Neural cell (in vitro differentiated cells): ENCODE measurements at regions not wholly inside any gene's neighbourhood (a gene's known extent, or its start where the extent isn't known, plus 50 kb on each side); places are given as distances from the start of the nearest gene placed in this dataset.

Experiments
- H2AFZ ChIP-seq: fragments of 200-600, 300-800 bp; sonication (generic), shearing (Covaris generic); 2 replicates; pipeline ENCODE4 v1.6.0; 2014; ENCODE audit warnings: low read depth, mild to moderate bottlenecking, antibody characterized with exemption, low read length, moderate library complexity
- H3F3A ChIP-seq: fragments of 200-600 bp; shearing (Covaris generic); 2 replicates; pipeline ENCODE4 v1.6.1; 2016; ENCODE audit warnings: mild to moderate bottlenecking, moderate library complexity, mixed read lengths, antibody characterized with exemption, low read length; ENCODE audit not compliant: insufficient read depth, poor library complexity, severe bottlenecking
- H3K27ac ChIP-seq: fragments of 200-600, 300-800 bp; sonication (generic), shearing (Covaris generic); 2 replicates; pipeline ENCODE4 v1.5.1; 2014; ENCODE audit warnings: mild to moderate bottlenecking, low read length, moderate library complexity
- H3K27me3 ChIP-seq: fragments of 300-800, 200-600 bp; sonication (generic), shearing (Covaris generic); 2 replicates; pipeline ENCODE4 v1.6.0; 2014; ENCODE audit warnings: mild to moderate bottlenecking, low read depth, low read length, moderate library complexity; ENCODE audit not compliant: insufficient read depth
- H3K36me3 ChIP-seq: fragments of 300-800, 200-600 bp; sonication (generic), shearing (Covaris generic); 2 replicates; pipeline ENCODE4 v1.5.1; 2014; ENCODE audit warnings: mild to moderate bottlenecking, antibody characterized with exemption, low read length, moderate library complexity; ENCODE audit not compliant: insufficient read depth
- H3K4me2 ChIP-seq: fragments of 300-800, 200-600 bp; sonication (generic), shearing (Covaris generic); 2 replicates; pipeline ENCODE4 v1.6.0; 2014; ENCODE audit warnings: mild to moderate bottlenecking, low read length
- H3K4me3 ChIP-seq: fragments of 300-800, 200-600 bp; sonication (generic), shearing (Covaris generic); 2 replicates; pipeline ENCODE4 v1.5.1; 2014; ENCODE audit warnings: mild to moderate bottlenecking, low read length, moderate library complexity
- H3K79me2 ChIP-seq: fragments of 200-600 bp; shearing (Covaris generic); replicated peaks from 2 replicates; pipeline ENCODE4 v1.6.0; 2014; ENCODE audit warnings: mild to moderate bottlenecking, low read length, moderate library complexity; ENCODE audit not compliant: insufficient read depth
- H3K9ac ChIP-seq: fragments of 300-800, 200-600 bp; sonication (generic), shearing (Covaris generic); 2 replicates; pipeline ENCODE4 v1.6.1; 2016; ENCODE audit warnings: mild to moderate bottlenecking, low read length, mixed read lengths
- H3K9me2 ChIP-seq: fragments of 200-600 bp; shearing (Covaris generic); 2 replicates; pipeline ENCODE4 v1.6.1; 2016; ENCODE audit warnings: mild to moderate bottlenecking, low read length, mixed read lengths; ENCODE audit not compliant: insufficient read depth
- H3K9me3 ChIP-seq: fragments of 200-600, 300-800 bp; sonication (generic), shearing (Covaris generic); 2 replicates; pipeline ENCODE4 v1.6.1; 2016; ENCODE audit warnings: mild to moderate bottlenecking, mixed run types, low read length, moderate library complexity, mixed read lengths
- H4K20me1 ChIP-seq: fragments of 200-600 bp; shearing (Covaris generic); 2 replicates; pipeline ENCODE4 v1.6.1; 2016; ENCODE audit warnings: mild to moderate bottlenecking, mixed run types; ENCODE audit not compliant: insufficient read depth
- CTCF ChIP-seq: fragments of 450-650 bp; IDR thresholded peaks from 2 replicates; pipeline ENCODE4 v1.5.1; 2014; ENCODE audit warnings: antibody characterized with exemption, mild to moderate bottlenecking, moderate library complexity; ENCODE audit not compliant: poor library complexity, severe bottlenecking
- EP300 ChIP-seq: fragments of 450-650 bp; conservative IDR thresholded peaks from 2 replicates; pipeline ENCODE4 v1.6.1; 2014; ENCODE audit warnings: antibody characterized with exemption, mild to moderate bottlenecking, moderate library complexity; ENCODE audit not compliant: poor library complexity, severe bottlenecking
- EZH2 ChIP-seq: fragments of 200-600, 300-800 bp; shearing (Covaris generic), sonication (generic); IDR thresholded peaks from 2 replicates; pipeline ENCODE4 v1.6.1; 2014; ENCODE audit warnings: antibody characterized with exemption, low read length, borderline replicate concordance, mild to moderate bottlenecking; ENCODE audit not compliant: insufficient read depth, poor library complexity, severe bottlenecking
- MXI1 ChIP-seq: fragments of 450-650 bp; conservative IDR thresholded peaks from 2 replicates; pipeline ENCODE4 v1.6.1; 2014; ENCODE audit warnings: antibody characterized with exemption, mild to moderate bottlenecking; ENCODE audit not compliant: poor library complexity, severe bottlenecking
- POLR2AphosphoS5 ChIP-seq: IDR thresholded peaks from 2 replicates; pipeline ENCODE4 v1.6.1; 2012
- RAD21 ChIP-seq: fragments of 450-650 bp; conservative IDR thresholded peaks from 2 replicates; pipeline ENCODE4 v1.6.1; 2014; ENCODE audit warnings: antibody characterized with exemption, mild to moderate bottlenecking, moderate library complexity
- SMC3 ChIP-seq: fragments of 450-650 bp; conservative IDR thresholded peaks from 2 replicates; pipeline ENCODE4 v1.6.1; 2014; ENCODE audit warnings: antibody characterized with exemption, mild to moderate bottlenecking, moderate library complexity; ENCODE audit not compliant: poor library complexity
- TAF1 ChIP-seq: IDR thresholded peaks from 2 replicates; pipeline ENCODE4 v1.6.1; 2012; ENCODE audit warnings: low read depth
- TF ChIP-seq, protein P1 (sequence below): IDR thresholded peaks from 2 replicates; pipeline ENCODE4 v1.6.1; 2012; ENCODE audit warnings: borderline replicate concordance

- Histone ChIP-seq H3K4me3 (no peak overlapping the region), H3K4me2 (no peak overlapping the region), H3K9me2 (no peaks in the 10 kb centered on the region), H3F3A (no peaks in the 10 kb centered on the region), H3K79me2 (no peaks in the 10 kb centered on the region), H3K27me3 (no peaks in the 10 kb centered on the region), H3K9ac (no peak overlapping the region), H4K20me1 (no peaks in the 10 kb centered on the region), H2AFZ (no peak overlapping the region), H3K9me3 (no peaks in the 10 kb centered on the region), H3K36me3 (no peaks in the 10 kb centered on the region), H3K27ac (no peak overlapping the region)
- TF ChIP-seq POLR2AphosphoS5 (no peak), MXI1 (no peak)
Observed at GRCh38 chr9:14438232-14439021, 124.5 kb upstream of the NFIB start.

DNA sequence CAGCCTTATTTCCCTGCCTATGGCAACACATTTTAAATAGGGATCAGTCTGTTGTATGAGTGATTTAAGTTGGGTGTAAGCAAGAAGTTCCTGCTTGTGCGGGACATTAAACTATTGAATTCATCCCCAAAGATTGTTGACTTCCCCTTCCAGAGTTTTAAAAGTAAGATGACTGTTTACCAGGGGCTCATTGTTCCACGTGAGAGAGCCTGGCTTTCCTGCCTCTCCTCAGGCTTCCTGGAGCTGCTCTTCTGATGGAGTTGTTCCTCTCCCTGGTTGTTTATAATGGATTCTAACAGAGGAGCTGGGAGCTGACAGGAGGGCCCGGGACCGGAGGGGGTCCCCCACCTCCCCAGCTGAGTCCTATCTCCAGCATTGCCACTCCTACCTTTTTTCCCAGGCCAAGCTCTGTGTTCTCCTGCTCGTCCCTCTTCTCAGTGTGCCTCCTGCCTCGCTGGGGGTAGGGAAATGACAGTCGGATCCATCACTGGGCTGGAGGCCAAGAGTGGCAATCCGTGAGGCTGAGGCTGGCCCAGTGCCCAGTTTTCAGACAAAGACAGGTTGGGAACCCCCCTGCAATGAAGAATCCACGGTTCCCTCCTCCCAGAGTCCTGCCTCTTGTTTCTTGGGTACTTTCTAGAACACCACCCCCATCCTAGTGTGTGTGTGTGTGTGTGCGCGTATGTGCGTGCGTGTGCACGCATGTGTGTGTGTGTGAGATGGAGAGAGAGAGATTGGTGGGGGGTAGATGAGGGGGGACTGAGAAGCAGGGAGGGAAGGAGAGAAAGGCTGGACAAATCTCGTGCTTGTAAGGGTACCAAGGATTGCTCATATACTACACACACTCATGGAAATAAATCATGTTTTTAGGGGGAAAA lies 123.7 kb upstream of the NFIB start:
- no peaks in the 10 kb centered on the region for H3K27me3 ChIP-seq
- H4K20me1 ChIP-seq = no peaks in the 10 kb centered on the region
- no peak overlapping the region for H3K4me3 ChIP-seq
- no peak overlapping the region for H3K27ac ChIP-seq
- H3K4me2 ChIP-seq = no peak overlapping the region
- H2AFZ ChIP-seq = no peak overlapping the region
- TF ChIP-seq MXI1 (no peak), CTCF (no peak), RAD21 (no peak), SMC3 (no peak), POLR2AphosphoS5 (no peak), TAF1 (no peak), EZH2 (no peak), EP300 (no peak)
- TF ChIP-seq, protein P1, sequence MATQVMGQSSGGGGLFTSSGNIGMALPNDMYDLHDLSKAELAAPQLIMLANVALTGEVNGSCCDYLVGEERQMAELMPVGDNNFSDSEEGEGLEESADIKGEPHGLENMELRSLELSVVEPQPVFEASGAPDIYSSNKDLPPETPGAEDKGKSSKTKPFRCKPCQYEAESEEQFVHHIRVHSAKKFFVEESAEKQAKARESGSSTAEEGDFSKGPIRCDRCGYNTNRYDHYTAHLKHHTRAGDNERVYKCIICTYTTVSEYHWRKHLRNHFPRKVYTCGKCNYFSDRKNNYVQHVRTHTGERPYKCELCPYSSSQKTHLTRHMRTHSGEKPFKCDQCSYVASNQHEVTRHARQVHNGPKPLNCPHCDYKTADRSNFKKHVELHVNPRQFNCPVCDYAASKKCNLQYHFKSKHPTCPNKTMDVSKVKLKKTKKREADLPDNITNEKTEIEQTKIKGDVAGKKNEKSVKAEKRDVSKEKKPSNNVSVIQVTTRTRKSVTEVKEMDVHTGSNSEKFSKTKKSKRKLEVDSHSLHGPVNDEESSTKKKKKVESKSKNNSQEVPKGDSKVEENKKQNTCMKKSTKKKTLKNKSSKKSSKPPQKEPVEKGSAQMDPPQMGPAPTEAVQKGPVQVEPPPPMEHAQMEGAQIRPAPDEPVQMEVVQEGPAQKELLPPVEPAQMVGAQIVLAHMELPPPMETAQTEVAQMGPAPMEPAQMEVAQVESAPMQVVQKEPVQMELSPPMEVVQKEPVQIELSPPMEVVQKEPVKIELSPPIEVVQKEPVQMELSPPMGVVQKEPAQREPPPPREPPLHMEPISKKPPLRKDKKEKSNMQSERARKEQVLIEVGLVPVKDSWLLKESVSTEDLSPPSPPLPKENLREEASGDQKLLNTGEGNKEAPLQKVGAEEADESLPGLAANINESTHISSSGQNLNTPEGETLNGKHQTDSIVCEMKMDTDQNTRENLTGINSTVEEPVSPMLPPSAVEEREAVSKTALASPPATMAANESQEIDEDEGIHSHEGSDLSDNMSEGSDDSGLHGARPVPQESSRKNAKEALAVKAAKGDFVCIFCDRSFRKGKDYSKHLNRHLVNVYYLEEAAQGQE = no peak
- no peak overlapping the region for H3K9ac ChIP-seq
- H3F3A ChIP-seq = no peaks in the 10 kb centered on the region
- H3K36me3 ChIP-seq = no peaks in the 10 kb centered on the region
- H3K79me2 ChIP-seq = no peaks in the 10 kb centered on the region
- no peaks in the 10 kb centered on the region for H3K9me2 ChIP-seq
- H3K9me3 ChIP-seq = no peaks in the 10 kb centered on the region
